GM21529 (cell line): ENCODE measurements at regions not wholly inside any gene's neighbourhood (a gene's known extent, or its start where the extent isn't known, plus 50 kb on each side); places are given as distances from the start of the nearest gene placed in this dataset.
A peak's percentile ranks its signal among the peaks of the same experiment; 100 is the strongest.
"Not testable (repeated sequence)": the region's sequence is repeated elsewhere in the genome, so short reads cannot be mapped to it uniquely, and the experiment has no call there.

Source experiments
- ATAC-seq: cut with Tn5 transposase; IDR thresholded peaks from one replicate; pipeline ENCODE4 v1.9.1; 2021; ENCODE audit not compliant: unreplicated experiment

DNA sequence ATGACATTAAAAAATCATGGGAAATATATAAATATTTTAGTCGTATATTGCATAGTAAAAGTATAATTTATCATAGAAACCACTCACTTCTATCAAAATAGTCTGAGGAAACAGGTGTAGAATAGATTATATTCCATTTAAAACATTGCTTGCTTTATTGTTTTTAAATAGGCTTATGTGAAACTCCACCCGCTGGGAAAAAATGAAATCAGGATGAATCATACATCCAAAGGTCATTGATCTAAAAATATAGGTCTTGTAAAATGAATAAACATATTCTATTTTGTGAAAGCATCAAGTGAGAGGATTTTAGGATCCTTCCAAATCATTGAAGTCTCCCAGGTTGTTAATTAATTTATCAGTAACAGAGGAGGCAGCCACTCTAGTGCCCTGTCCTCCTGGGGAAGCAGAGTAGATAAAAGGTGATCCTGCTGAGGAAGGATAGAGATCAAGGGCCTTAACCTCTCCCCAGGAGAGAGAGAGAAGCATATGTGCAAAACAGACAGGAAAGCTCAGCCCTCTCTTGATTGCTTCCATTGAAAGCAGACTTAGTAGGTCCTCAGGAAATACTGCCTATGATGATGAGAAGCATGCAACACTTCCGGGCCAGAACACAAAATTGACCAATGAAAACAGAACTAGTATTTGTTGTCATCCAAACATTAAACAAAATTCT lies 96.8 kb upstream of the MAP9 start:
- ATAC-seq: no peak

DNA sequence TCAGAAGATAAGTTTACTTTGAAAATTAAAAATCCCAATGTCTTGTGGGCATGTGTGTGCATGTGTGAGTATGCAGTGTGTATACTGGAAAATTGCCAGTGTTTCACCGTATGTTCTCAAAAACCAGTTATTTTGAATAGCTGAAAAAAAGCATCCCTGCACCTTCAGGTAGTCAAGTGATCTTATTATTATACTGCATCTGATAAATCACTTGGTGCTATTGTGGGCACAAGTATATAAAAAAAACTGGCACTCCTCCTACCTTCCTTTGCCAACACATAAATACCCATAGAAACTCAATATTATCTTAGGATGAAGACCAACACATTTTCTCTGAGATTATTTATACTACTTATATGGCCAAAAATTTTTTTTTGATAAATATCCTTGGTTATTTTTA lies 91.5 kb upstream of the MAP9 start:
- ATAC-seq: no peak

DNA sequence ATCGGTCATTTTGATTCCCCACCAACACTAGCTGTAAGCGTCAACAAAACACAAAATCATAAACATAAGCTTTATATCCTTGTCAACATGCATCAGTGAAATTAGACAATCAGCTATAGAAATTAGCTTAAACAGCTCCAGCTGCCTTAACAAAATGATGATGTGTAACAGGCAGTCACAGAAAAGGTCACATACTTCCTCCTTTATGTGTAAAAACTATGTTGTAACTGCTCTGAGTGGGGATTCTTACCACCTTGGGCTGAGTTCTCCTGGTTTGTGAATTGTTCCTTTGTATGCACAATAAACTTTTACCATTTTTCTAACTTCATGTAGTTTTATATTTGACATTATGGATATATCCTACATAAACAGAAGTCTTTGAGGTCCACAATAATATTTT lies 73.9 kb upstream of the MAP9 start:
- ATAC-seq: no peak

DNA sequence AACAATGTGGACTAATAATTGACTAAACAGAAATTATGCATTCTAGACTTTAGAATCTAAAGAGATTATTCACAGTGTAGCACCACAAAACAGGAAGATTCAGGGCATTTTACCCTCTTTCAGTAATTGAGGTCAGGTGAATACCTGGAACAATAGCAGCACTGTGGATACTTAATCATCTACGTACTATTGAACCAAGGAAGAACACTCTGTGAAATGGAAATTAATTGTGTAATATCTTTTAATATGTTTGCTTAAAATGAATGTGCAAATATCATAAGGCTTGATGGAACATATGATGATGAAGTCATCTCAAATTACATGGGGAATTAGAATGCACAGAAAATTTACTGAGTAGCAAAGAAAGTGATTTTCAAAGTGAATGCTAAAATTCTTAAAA lies 68.5 kb upstream of the MAP9 start:
- ATAC-seq: no peak

DNA sequence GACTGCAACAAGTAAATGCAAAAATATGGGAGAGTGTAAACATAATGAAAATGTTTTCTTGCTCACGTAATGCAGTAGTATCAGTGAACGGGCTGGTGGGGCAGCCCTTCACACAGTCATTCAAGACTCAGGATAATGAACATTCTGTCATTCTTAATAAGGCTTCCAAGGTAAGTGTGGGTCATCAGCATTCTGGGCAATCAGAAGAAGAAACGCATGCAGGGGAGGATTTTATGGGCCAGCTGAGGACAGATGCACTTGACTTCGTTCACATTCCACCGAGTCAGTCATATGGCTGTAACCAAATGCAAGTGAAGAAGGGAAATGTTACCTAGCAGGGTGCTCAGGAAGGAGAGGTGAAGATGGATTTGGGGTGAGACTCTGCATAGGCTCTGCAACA lies 68.0 kb upstream of the MAP9 start:
- ATAC-seq: no peak

- peak; percentile 89 for ATAC-seq
Measured at GRCh38 chr4:155442267-155443105, 65.7 kb upstream of the MAP9 start.

DNA sequence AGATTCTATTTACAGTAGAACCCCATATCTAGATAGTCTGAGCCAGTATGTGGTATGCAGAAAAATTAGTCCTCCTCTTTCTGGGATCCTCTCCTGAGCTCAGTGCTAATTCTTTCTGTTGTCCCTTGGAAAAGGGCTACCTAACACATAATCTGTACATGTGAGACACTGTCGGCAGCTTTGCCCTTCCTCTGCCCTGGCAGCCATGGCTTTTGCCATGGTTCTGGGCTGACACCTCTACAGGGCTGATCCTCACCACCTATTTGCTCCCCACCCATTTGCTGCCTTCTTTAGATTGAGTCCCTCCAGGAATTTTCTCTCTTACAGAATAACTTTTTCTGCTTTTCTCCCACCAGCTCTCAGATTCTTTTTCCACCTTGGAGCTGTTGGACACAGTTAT lies 64.7 kb upstream of the MAP9 start:
- ATAC-seq: no peak

- ATAC-seq: not testable (repeated sequence)
Measured at GRCh38 chr4:155439760-155440159, 63.0 kb upstream of the MAP9 start.

DNA sequence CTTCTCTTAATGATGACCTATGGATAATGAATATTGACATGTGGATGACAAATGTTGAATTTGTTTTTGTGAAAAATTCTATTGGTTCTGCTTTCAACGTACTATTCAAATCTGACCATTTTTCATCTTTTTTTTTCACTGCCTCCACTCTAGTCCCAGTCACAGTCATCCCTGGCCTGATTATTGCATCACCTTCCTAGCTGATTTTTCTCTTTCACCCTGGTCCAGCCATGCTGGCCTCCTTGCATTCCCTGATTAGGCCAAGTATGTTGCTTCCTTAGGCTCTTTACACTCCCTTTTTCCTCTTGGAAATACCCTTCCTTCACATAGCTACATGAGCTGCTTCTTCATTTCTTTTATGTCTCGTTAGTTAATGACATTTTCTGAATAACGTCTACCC lies 58.1 kb upstream of the MAP9 start:
- ATAC-seq: no peak

- ATAC-seq: no peak
Measured at GRCh38 chr4:155434366-155434765, 57.6 kb upstream of the MAP9 start.

DNA sequence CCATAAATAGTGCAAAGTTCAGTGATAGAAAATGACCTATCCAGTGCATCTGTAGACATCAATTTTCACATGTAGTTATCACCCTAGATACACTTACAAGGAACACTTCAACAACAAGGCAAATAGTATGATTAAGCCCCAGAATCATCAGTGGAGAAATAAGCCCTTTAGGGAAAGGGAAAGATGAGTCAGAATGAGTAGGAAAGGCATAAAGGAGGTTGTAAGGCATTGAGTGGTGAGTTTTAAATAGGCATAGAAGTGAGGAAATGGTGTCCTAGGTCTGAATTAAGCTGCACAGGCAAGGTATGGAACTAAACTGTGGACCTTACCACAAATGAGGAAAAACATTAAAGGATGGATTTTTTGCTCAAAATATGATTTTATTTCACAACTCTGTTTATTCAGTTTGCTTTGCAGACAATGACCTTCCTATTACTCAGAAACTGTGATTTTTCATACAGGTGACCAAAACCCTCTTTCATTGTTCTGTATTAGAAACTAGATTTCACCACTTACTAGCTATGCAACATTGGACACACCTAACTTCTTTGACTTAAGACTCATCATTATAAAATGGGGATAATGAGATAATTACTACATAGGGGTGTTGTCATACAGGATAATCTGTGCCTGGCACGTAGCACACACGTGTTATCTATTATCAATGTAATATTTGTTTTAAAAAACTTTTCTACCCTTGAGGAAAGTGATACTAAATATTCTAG lies 57.0 kb upstream of the MAP9 start:
- no peak for ATAC-seq

- no peak for ATAC-seq
Measured at GRCh38 chr4:155430895-155431795, 54.4 kb upstream of the MAP9 start.

- no peak for ATAC-seq
Measured at GRCh38 chr4:155428128-155428527, 51.4 kb upstream of the MAP9 start.

- no peak for ATAC-seq
Measured at GRCh38 chr4:155426953-155427352, 50.2 kb upstream of the MAP9 start.
